ENCODE measurements at regions not wholly inside any gene's neighbourhood (a gene's known extent, or its start where the extent isn't known, plus 50 kb on each side); places are given as distances from the start of the nearest gene placed in this dataset.

GRCh38 chr3:117912352-117912751, 1122.3 kb downstream of the IGSF11 start:
- no peaks in the 10 kb centered on the region for H3K23me2 ChIP-seq (ENCODE audit: low read depth, low read length)
- H4K91ac ChIP-seq (replicated peaks; ENCODE audit: insufficient read length, low read length) = no peak overlapping the region
- peaks cover 0 to 5% (median 2%) of the 10 kb centered on the region in 4 experiments; a peak in 2 of 7 replicates for H3K4me1 ChIP-seq (replicated peaks in 1 of 4; ENCODE audit: control insufficient read depth in 3 of 4, insufficient read depth in 4 of 4, low read length in 3 of 4)
- no peak overlapping the region for H3K18ac ChIP-seq (ENCODE audit: extremely low read depth, low read length)
- ChIA-PET POLR2A (ENCODE audit: partially characterized antibody) (no interaction called here), CTCF (ENCODE audit: partially characterized antibody) (interaction anchor here (0.6 to 0.8 kb wide), 2 partner anchors 14 to 1480 kb away, joined by 3 to 5 read pairs; no protein-coding TSS in a partner anchor)
- no peak overlapping the region for H2AFZ ChIP-seq (ENCODE audit: low read length)
- no peak overlapping the region for H3K9ac ChIP-seq (replicated peaks in 1 of 4; ENCODE audit: extremely low read depth in 1 of 4, low read depth in 3 of 4, low read length in 3 of 4)
- no peak overlapping the region for H3K14ac ChIP-seq (ENCODE audit: insufficient read length)
- H3K79me1 ChIP-seq (ENCODE audit: low read depth, low read length) = no peaks in the 10 kb centered on the region
- H2BK20ac ChIP-seq (ENCODE audit: low read length) = no peak overlapping the region
- no peaks in the 10 kb centered on the region for H3K9me3 ChIP-seq (ENCODE audit: insufficient read depth in 2 of 2, low read depth in 1 of 2, low read length in 1 of 2)
- H3K23ac ChIP-seq (ENCODE audit: insufficient read length) = no peak overlapping the region
- no peak overlapping the region for H3K27ac ChIP-seq (ENCODE audit: low read depth, low read length)
- no peak overlapping the region for H2BK5ac ChIP-seq (ENCODE audit: low read depth, low read length)
- no peaks in the 10 kb centered on the region for H3K36me3 ChIP-seq (ENCODE audit: control insufficient read depth in 2 of 4, insufficient read depth in 4 of 4, low read length in 3 of 4)
- H3K79me2 ChIP-seq (ENCODE audit: control insufficient read depth in 1 of 2, insufficient read depth in 2 of 2, low read length in 2 of 2) = no peaks in the 10 kb centered on the region
- DNase-seq (ENCODE audit: low read depth in 1 of 2, low spot score in 2 of 2) (no peak), FAIRE-seq (no peak)
- no peak overlapping the region for H2BK15ac ChIP-seq (ENCODE audit: low read length)
- H3K4ac ChIP-seq (replicated peaks; ENCODE audit: insufficient read length, low read depth, low read length) = no peak overlapping the region
- WGBS, 2 experiments (ENCODE audit: extremely low coverage in 1 of 2, insufficient coverage in 1 of 2, insufficient read length in 1 of 2, insufficient replicate concordance in 2 of 2, low coverage in 1 of 2, low lambda C conversion rate in 2 of 2, missing lambda C conversion rate in 1 of 2) = 86% methylated on average over 2 of the region's 2 CpGs; no CpG with 5 or more reads in 1 of the 2 experiments
- H3K56ac ChIP-seq (replicated peaks; ENCODE audit: insufficient read length, low read depth, low read length) = no peak overlapping the region
- H3K4me3 ChIP-seq (ENCODE audit: extremely low read depth in 1 of 4, insufficient read depth in 2 of 4, low read depth in 3 of 4, low read length in 4 of 4) = no peak overlapping the region
- H4K5ac ChIP-seq (ENCODE audit: insufficient read length, low read depth, low read length) = no peak overlapping the region
- no peaks in the 10 kb centered on the region for H4K20me1 ChIP-seq (replicated peaks in 1 of 2; ENCODE audit: control insufficient read depth in 1 of 2, insufficient read depth in 2 of 2, low read length in 2 of 2)
- H4K8ac ChIP-seq (ENCODE audit: extremely low read depth, insufficient read depth, low read length) = no peak overlapping the region
- no peaks in the 10 kb centered on the region for H3K27me3 ChIP-seq (replicated peaks in 1 of 4; ENCODE audit: control insufficient read depth in 3 of 4, extremely low read depth in 1 of 4, insufficient read depth in 3 of 4, low read length in 3 of 4)
- no peak overlapping the region for H2BK12ac ChIP-seq (ENCODE audit: low read depth, low read length)
- no peak overlapping the region for H2BK120ac ChIP-seq (replicated peaks; ENCODE audit: low read depth, low read length)
- H3K4me2 ChIP-seq (ENCODE audit: insufficient read depth in 1 of 2, low read depth in 2 of 2, low read length in 2 of 2) = no peak overlapping the region
- H2AK5ac ChIP-seq (ENCODE audit: low read depth, low read length) = no peak overlapping the region
- no peak for TF ChIP-seq EZH2 (IDR thresholded peaks at IDR 0.05; ENCODE audit: low read depth, low read length, severe bottlenecking)
- TF ChIP-seq BRCA1 (IDR thresholded peaks at IDR 0.05; ENCODE audit: low read depth, low read length) = no peak
- TF ChIP-seq BCL11A (IDR thresholded peaks at IDR 0.05; ENCODE audit: low read depth in 2 of 2, low read length in 2 of 2) = no peak
- TF ChIP-seq SIRT6 (IDR thresholded peaks at IDR 0.05; ENCODE audit: low read length) = no peak
- TF ChIP-seq KDM1A (IDR thresholded peaks at IDR 0.05; ENCODE audit: borderline replicate concordance, low read length) = no peak
- TF ChIP-seq EGR1 (IDR thresholded peaks at IDR 0.05; ENCODE audit: borderline replicate concordance, low read depth, low read length) = no peak
- TF ChIP-seq NRF1 (IDR thresholded peaks at IDR 0.05; ENCODE audit: low read depth, low read length) = no peak
- no peak for TF ChIP-seq HDAC6 (IDR thresholded peaks at IDR 0.05; ENCODE audit: low read depth, low read length)
- TF ChIP-seq CREB1 (IDR thresholded peaks at IDR 0.05) = no peak
- no peak for TF ChIP-seq TAF7 (optimal IDR thresholded peaks at IDR 0.05; ENCODE audit: borderline replicate concordance, low read depth, low read length)
- TF ChIP-seq KDM4A (IDR thresholded peaks at IDR 0.05; ENCODE audit: low read depth, low read length, severe bottlenecking) = no peak
- no peak for TF ChIP-seq SIN3A (conservative IDR thresholded peaks at IDR 0.05 in 1 of 2, IDR thresholded peaks at IDR 0.05 in 1 of 2; ENCODE audit: low read depth in 1 of 2, low read length in 2 of 2)
- no peak for TF ChIP-seq HDAC2 (IDR thresholded peaks at IDR 0.05; ENCODE audit: borderline replicate concordance in 1 of 2, low read depth in 2 of 2, low read length in 2 of 2)
- TF ChIP-seq ZNF274 (IDR thresholded peaks at IDR 0.05; ENCODE audit: borderline replicate concordance, extremely low read depth, low read length) = no peak
- TF ChIP-seq PHF8 (conservative IDR thresholded peaks at IDR 0.05; ENCODE audit: low read depth, low read length) = no peak
